ENCODE measurements at regions not wholly inside any gene's neighbourhood (a gene's known extent, or its start where the extent isn't known, plus 50 kb on each side); places are given as distances from the start of the nearest gene placed in this dataset.

DNA sequence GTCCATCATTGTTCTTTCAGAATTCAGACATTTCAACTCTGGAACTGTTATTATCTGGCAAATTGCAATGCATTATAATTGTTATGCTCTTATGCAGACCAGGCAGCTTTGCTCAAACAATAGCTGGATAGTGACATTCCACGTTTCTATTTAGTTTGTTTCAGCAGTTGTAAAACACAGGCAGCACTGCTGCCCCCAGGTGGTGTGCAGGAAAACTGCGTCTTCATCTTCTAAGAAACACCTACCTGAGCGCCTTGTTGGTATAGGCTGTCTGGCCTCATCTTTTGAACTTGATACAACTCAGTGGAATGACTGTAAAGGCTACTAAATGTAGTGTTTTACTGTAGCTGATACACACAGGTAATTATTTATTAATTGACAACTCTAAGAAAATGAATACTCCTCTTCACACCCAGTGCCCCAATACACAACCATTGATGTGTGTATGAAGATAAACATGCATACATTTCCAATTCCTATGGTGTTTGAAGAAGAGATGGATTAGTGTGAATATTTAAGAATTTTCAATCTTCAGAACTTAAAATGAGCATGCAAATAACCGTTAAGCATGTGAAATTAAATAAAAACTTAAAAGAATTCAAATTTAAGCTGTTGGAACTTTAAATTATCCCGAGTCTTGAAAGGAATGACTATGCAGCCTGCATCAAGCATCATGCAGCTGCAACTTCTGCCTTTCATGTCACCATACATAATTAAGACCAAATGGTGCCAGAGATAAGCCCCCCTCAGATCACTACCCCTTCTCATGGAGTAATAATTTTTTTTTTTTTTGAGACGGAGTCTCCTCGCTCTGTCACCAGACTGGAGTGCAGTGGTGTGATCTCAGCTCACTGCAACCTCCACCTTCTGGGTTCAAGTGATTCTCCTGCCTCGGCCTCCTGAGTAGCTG lies 85.6 kb downstream of the CD8B2 start:
- DNase-seq (ENCODE audit: low spot score): no peak

DNA sequence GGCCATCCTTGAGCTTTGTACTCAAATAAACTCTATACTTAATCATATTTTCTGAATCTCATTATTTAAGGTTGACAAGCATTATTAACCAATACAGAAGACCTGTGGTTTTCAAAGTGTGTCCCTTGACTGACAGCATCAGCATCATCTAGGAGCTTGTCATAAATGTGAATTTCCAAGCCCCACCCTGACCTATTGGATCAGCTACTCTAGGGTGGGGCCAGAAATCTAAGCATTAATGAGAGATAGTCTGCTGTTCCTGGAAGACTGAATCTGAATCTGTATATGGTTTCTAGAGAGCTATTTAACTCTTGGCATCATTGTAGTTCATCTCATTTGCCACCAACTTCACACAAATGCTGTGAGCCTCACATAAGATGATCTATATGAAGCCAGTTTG lies 86.6 kb downstream of the CD8B2 start:
- DNase-seq (ENCODE audit: low spot score): no peak
- TF ChIP-seq, protein P1, sequence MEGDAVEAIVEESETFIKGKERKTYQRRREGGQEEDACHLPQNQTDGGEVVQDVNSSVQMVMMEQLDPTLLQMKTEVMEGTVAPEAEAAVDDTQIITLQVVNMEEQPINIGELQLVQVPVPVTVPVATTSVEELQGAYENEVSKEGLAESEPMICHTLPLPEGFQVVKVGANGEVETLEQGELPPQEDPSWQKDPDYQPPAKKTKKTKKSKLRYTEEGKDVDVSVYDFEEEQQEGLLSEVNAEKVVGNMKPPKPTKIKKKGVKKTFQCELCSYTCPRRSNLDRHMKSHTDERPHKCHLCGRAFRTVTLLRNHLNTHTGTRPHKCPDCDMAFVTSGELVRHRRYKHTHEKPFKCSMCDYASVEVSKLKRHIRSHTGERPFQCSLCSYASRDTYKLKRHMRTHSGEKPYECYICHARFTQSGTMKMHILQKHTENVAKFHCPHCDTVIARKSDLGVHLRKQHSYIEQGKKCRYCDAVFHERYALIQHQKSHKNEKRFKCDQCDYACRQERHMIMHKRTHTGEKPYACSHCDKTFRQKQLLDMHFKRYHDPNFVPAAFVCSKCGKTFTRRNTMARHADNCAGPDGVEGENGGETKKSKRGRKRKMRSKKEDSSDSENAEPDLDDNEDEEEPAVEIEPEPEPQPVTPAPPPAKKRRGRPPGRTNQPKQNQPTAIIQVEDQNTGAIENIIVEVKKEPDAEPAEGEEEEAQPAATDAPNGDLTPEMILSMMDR (IDR thresholded peaks at IDR 0.05; ENCODE audit: extremely low read depth, missing control alignments): no peak

More for the DNA sequence above, 85.6 kb downstream of the CD8B2 start:
- TF ChIP-seq, protein P1 (IDR thresholded peaks at IDR 0.05; ENCODE audit: extremely low read depth, missing control alignments): no peak

DNA sequence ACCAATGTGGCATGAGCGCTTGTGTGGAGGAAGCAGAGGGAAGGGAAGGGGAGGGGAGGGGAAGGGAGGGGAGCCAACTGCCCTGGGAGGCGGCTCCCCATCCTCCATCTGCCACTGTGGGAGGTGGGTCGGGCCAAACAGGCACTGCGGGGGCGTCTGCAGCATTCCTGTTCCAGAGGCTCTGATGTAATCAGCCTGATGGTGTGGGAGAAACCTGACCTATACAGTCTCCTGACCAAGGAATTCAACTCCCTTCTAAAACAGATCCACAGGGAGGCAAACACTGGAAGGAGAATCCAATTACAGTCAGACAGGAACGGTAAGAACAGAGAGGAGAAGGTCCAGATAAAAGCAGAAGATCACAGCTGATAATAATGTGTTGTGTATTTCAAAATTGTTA lies 88.8 kb downstream of the CD8B2 start:
- TF ChIP-seq, protein P1 (IDR thresholded peaks at IDR 0.05; ENCODE audit: extremely low read depth, missing control alignments): no peak
- DNase-seq (ENCODE audit: low spot score): no peak

DNA sequence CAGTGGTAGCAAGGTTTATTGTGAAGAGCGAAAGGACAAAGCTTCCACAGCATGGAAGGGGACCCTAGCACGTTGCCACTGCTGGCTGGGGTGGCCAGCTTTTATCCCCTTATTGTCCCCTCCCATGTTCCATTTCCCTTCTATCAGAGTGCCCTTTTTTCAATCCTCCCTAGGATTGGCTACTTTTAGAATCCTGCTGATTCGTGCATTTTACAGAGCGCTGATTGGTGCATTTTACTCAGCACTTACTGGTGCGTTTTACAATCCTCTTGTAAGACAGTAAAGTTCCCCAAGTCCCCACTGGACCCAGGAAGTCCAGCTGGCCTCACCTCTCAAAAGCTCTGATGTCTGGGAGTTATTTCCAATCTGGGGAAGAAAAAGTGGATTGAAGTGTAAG lies 90.1 kb downstream of the CD8B2 start:
- TF ChIP-seq, protein P1 (IDR thresholded peaks at IDR 0.05; ENCODE audit: extremely low read depth, missing control alignments): no peak
- DNase-seq (ENCODE audit: low spot score): no peak

DNA sequence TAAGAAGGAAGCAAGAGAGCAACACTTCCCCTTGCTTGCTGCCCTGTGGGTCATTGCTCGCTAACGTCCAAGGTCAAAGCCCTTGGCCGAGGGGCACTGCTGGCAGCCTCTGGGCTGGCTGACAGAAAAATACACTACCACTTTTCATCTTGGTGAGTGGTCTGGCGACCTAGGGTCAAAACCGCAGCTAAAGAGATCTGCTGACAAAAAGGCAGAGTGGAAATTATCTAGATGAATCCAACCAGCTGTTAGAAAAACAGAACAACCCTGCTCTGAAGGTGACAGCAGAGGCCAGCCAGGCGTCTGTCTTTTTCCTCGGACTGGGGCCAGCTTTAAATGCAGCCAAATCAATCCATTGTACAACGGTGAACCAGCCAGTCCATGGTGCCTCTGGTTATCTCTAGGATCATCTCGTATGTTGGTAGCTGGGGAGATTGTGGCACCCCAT lies 92.6 kb downstream of the CD8B2 start:
- no peak for DNase-seq (ENCODE audit: low spot score)
- TF ChIP-seq, protein P1 (IDR thresholded peaks at IDR 0.05; ENCODE audit: extremely low read depth, missing control alignments): no peak

DNA sequence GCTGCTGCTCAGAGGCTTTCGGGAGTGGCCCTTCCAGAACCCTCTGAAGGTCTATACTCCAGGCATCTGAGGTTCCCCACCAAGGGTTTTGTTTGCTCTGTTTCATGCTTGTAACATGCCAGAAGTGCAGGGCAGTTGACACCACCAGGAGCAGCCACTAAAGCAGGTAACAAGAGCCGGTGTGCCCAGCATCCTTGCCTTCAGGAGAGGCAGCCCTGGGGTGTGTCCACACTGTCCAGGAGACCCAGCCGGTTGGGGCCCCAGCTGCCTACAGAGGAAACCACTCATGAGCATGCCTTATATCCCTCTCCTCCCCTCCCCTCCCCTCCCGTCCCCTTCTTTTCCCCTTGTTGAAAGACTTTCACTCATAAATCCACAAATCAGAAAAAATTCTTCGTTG lies 93.1 kb downstream of the CD8B2 start:
- DNase-seq (ENCODE audit: low spot score): no peak
- TF ChIP-seq, protein P1 (IDR thresholded peaks at IDR 0.05; ENCODE audit: extremely low read depth, missing control alignments): no peak

DNA sequence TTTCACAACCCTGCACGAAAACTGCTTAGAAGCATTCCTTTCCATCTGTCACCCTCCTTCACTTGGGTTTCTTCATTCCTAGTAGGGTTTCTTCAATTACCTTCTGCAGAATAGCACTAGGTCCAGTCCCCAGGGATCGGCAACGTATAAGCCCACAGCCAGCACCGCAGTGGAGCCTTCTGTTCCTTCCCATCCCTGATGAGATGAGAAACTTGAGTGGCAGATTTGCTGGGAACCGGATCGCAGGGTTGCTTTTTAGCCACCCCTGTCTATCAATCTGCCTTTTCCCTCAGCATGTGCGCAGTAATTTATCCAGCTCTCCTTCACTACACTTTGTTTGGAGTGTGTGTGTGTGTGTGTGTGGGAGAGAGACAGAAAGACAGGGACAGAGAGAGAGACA lies 94.2 kb downstream of the CD8B2 start:
- no peak for DNase-seq (ENCODE audit: low spot score)
- TF ChIP-seq, protein P1 (IDR thresholded peaks at IDR 0.05; ENCODE audit: extremely low read depth, missing control alignments): no peak
